ENCODE measurements at regions not wholly inside any gene's neighbourhood (a gene's known extent, or its start where the extent isn't known, plus 50 kb on each side); places are given as distances from the start of the nearest gene placed in this dataset.

GRCh38 chr3:127103080-127103479 lies 89.9 kb upstream of the PRR23E start:
- no peak for TF ChIP-seq CTCF (IDR thresholded peaks at IDR 0.05)
- no peak for DNase-seq
- intact Hi-C loops (cut with DNase I): no loop called here

GRCh38 chr3:127104586-127104985 lies 88.3 kb upstream of the PRR23E start:
- no peak overlapping the region for H3K27ac ChIP-seq
- no peak for ATAC-seq
- H3K9me3 ChIP-seq: no peaks in the 10 kb centered on the region
- no peak for DNase-seq
- H3K36me3 ChIP-seq: no peaks in the 10 kb centered on the region
- intact Hi-C loops (cut with DNase I): no loop called here
- H3K4me3 ChIP-seq: no peak overlapping the region
- no peaks in the 10 kb centered on the region for H3K4me1 ChIP-seq
- TF ChIP-seq CTCF (IDR thresholded peaks at IDR 0.05): no peak
- no peaks in the 10 kb centered on the region for H3K27me3 ChIP-seq

More at GRCh38 chr3:127103080-127103479, 89.9 kb upstream of the PRR23E start:
- no peaks in the 10 kb centered on the region for H3K36me3 ChIP-seq
- no peaks in the 10 kb centered on the region for H3K27me3 ChIP-seq
- H3K4me1 ChIP-seq: no peaks in the 10 kb centered on the region
- no peaks in the 10 kb centered on the region for H3K9me3 ChIP-seq
- no peak overlapping the region for H3K27ac ChIP-seq
- H3K4me3 ChIP-seq: no peak overlapping the region
- ATAC-seq: no peak

GRCh38 chr3:127105587-127105986 lies 87.3 kb upstream of the PRR23E start:
- Histone ChIP-seq H3K4me3 (no peak overlapping the region), H3K27me3 (no peaks in the 10 kb centered on the region), H3K27ac (no peak overlapping the region), H3K4me1 (no peaks in the 10 kb centered on the region), H3K36me3 (no peaks in the 10 kb centered on the region), H3K9me3 (no peaks in the 10 kb centered on the region)
- ATAC-seq (no peak), DNase-seq (no peak)
- intact Hi-C loops (cut with DNase I): no loop called here
- no peak for TF ChIP-seq CTCF (IDR thresholded peaks at IDR 0.05)

- Histone ChIP-seq H3K27ac (no peak overlapping the region), H3K9me3 (no peaks in the 10 kb centered on the region), H3K4me1 (no peaks in the 10 kb centered on the region), H3K36me3 (no peaks in the 10 kb centered on the region), H3K4me3 (no peak overlapping the region), H3K27me3 (no peaks in the 10 kb centered on the region)
- DNase-seq: no peak
- no peak for ATAC-seq
- intact Hi-C loops (cut with DNase I): no loop called here
- no peak for TF ChIP-seq CTCF (IDR thresholded peaks at IDR 0.05)
Measured at GRCh38 chr3:127106053-127106452, 86.9 kb upstream of the PRR23E start.

- Histone ChIP-seq H3K4me1 (no peaks in the 10 kb centered on the region), H3K27ac (no peak overlapping the region), H3K27me3 (no peaks in the 10 kb centered on the region), H3K4me3 (no peak overlapping the region), H3K36me3 (no peaks in the 10 kb centered on the region), H3K9me3 (no peaks in the 10 kb centered on the region)
- DNase-seq (no peak), ATAC-seq (no peak)
- intact Hi-C loops (cut with DNase I): no loop called here
- no peak for TF ChIP-seq CTCF (IDR thresholded peaks at IDR 0.05)
Measured at GRCh38 chr3:127106456-127106855, 86.5 kb upstream of the PRR23E start.

GRCh38 chr3:127107002-127107401 lies 85.9 kb upstream of the PRR23E start:
- no peak for DNase-seq
- intact Hi-C loops (cut with DNase I): no loop called here
- Histone ChIP-seq H3K4me1 (no peaks in the 10 kb centered on the region), H3K9me3 (peaks cover 5% of the 10 kb centered on the region), H3K4me3 (no peak overlapping the region), H3K27ac (no peak overlapping the region), H3K36me3 (no peaks in the 10 kb centered on the region), H3K27me3 (no peaks in the 10 kb centered on the region)
- no peak for ATAC-seq
- TF ChIP-seq CTCF (IDR thresholded peaks at IDR 0.05): no peak
